IMR-90 (cell line): ENCODE measurements at regions not wholly inside any gene's neighbourhood (a gene's known extent, or its start where the extent isn't known, plus 50 kb on each side); places are given as distances from the start of the nearest gene placed in this dataset.

Experiments
- BHLHE40 ChIP-seq: fragments of 150-350 bp; IDR thresholded peaks from 2 replicates; pipeline ENCODE4 v1.6.1; 2016; ENCODE audit warnings: mild to moderate bottlenecking, low read depth, low read length
- CEBPB ChIP-seq: IDR thresholded peaks from 2 replicates; pipeline ENCODE4 v1.6.1; 2012; ENCODE audit warnings: low read depth, low read length, improper control_type of control experiment
- ELK1 ChIP-seq: fragments of 150-350 bp; IDR thresholded peaks from 2 replicates; pipeline ENCODE4 v1.6.1; 2016; ENCODE audit warnings: low read depth, mild to moderate bottlenecking, low read length, moderate library complexity, borderline replicate concordance
- FOS ChIP-seq: fragments of 150-350 bp; IDR thresholded peaks from 2 replicates; pipeline ENCODE4 v1.6.1; 2016; ENCODE audit warnings: low read depth, low read length
- MAFK ChIP-seq: IDR thresholded peaks from 2 replicates; pipeline ENCODE4 v1.6.1; 2012; ENCODE audit warnings: low read depth, low read length, improper control_type of control experiment
- MAZ ChIP-seq: IDR thresholded peaks from 2 replicates; pipeline ENCODE4 v1.6.1; 2012; ENCODE audit warnings: low read depth, mild to moderate bottlenecking, low read length, improper control_type of control experiment, moderate library complexity, borderline replicate concordance
- MXI1 ChIP-seq: IDR thresholded peaks from 2 replicates; pipeline ENCODE4 v1.6.1; 2012; ENCODE audit warnings: low read depth, mild to moderate bottlenecking, low read length, moderate library complexity, borderline replicate concordance
- POLR2A ChIP-seq: IDR thresholded peaks from 2 replicates; pipeline ENCODE4 v1.6.1; 2012; ENCODE audit warnings: mild to moderate bottlenecking, low read depth, low read length
- RAD21 ChIP-seq: IDR thresholded peaks from 2 replicates; pipeline ENCODE4 v1.6.1; 2012; ENCODE audit warnings: low read length, improper control_type of control experiment
- RFX5 ChIP-seq: IDR thresholded peaks from 2 replicates; pipeline ENCODE4 v1.8.0; 2012; ENCODE audit warnings: low read depth, mild to moderate bottlenecking, low read length, moderate library complexity
- SMC3 ChIP-seq: fragments of 150-350 bp; IDR thresholded peaks from 2 replicates; pipeline ENCODE4 v1.6.1; 2016; ENCODE audit warnings: low read depth, mild to moderate bottlenecking, antibody characterized with exemption, low read length, moderate library complexity
- USF2 ChIP-seq: fragments of 150-350 bp; IDR thresholded peaks from 2 replicates; pipeline ENCODE4 v1.6.1; 2017; ENCODE audit warnings: mild to moderate bottlenecking, antibody characterized with exemption, low read length, low read depth
- TF ChIP-seq, protein P1 (sequence below): conservative IDR thresholded peaks from 2 replicates; pipeline ENCODE4 v1.5.1; 2012; ENCODE audit warnings: mild to moderate bottlenecking, low read depth, low read length, improper control_type of control experiment

DNA sequence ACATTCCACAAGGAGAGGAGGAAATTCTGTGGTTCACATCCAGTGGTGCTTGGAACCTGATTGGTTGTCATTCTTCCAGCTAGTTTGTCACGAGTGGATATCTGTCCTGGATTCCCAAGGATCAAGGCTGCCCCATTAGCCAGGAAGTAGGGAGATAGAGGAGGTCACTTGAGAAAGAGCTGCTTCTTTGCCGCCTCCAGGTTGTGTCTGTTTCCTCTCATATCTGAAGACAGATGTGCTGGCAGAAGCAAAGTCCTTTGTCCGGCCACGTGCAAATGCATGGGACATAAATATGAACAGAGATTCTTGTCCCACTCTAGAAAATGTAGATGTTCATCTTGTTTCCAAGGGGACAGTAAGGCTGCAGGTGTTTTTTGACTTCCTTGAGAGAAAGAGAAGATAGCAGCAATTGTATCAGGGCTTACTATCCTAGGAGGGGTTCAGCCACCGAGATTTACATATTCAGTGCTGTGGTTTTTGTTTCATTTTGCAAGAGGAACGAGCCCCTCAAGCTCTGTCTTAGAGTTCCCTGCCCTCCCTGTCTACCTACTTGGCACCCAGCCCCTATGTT lies 174.4 kb downstream of the RPIA start:
- TF ChIP-seq, protein P1, sequence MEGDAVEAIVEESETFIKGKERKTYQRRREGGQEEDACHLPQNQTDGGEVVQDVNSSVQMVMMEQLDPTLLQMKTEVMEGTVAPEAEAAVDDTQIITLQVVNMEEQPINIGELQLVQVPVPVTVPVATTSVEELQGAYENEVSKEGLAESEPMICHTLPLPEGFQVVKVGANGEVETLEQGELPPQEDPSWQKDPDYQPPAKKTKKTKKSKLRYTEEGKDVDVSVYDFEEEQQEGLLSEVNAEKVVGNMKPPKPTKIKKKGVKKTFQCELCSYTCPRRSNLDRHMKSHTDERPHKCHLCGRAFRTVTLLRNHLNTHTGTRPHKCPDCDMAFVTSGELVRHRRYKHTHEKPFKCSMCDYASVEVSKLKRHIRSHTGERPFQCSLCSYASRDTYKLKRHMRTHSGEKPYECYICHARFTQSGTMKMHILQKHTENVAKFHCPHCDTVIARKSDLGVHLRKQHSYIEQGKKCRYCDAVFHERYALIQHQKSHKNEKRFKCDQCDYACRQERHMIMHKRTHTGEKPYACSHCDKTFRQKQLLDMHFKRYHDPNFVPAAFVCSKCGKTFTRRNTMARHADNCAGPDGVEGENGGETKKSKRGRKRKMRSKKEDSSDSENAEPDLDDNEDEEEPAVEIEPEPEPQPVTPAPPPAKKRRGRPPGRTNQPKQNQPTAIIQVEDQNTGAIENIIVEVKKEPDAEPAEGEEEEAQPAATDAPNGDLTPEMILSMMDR, result no peak
- no peak for TF ChIP-seq POLR2A
- no peak for TF ChIP-seq USF2
- no peak for TF ChIP-seq RFX5
- TF ChIP-seq RAD21, result no peak
- no peak for TF ChIP-seq SMC3
- TF ChIP-seq MXI1, result no peak
- no peak for TF ChIP-seq MAFK
- TF ChIP-seq MAZ, result no peak
- TF ChIP-seq ELK1, result no peak
- TF ChIP-seq FOS, result no peak
- no peak for TF ChIP-seq BHLHE40
- no peak for TF ChIP-seq CEBPB
